ENCODE measurements at regions not wholly inside any gene's neighbourhood (a gene's known extent, or its start where the extent isn't known, plus 50 kb on each side); places are given as distances from the start of the nearest gene placed in this dataset.

- H3K4me3 ChIP-seq, result no peak overlapping the region
- POLR2A ChIA-PET, result interaction anchor here (0.6 to 3.0 kb wide), 8 partner anchors 9 to 645 kb away, joined by 4 to 25 read pairs (median 4); no protein-coding TSS in a partner anchor
- DNase-seq (ENCODE audit: low read depth in 1 of 2, low spot score in 1 of 2) (no peak), FAIRE-seq (peak; percentile 46), ATAC-seq (peak; percentile 10 to 68; a peak in 4 of 6 replicates)
- H3K9me3 ChIP-seq, result no peaks in the 10 kb centered on the region
- H3K4me2 ChIP-seq, result peak overlapping the region; percentile 81
- peaks cover 40% of the 10 kb centered on the region for H3K4me1 ChIP-seq
- CTCF ChIA-PET, result interaction anchor here (0.9 to 1.4 kb wide), 5 partner anchors 17 to 423 kb away, joined by 3 read pairs; no protein-coding TSS in a partner anchor
- TF ChIP-seq FOSL2 (IDR thresholded peaks at IDR 0.05) (no peak), FOSL2 (CRISPR knock-in tag; IDR thresholded peaks at IDR 0.05) (peak; percentile 71; the same call in 1 of the 2 replicates), MYC (IDR thresholded peaks at IDR 0.05; ENCODE audit: borderline replicate concordance, low read length) (no peak), MAFK (IDR thresholded peaks at IDR 0.05; ENCODE audit: partially characterized antibody) (peak; percentile 3), RAD21 (conservative IDR thresholded peaks at IDR 0.05 in 1 of 2, IDR thresholded peaks at IDR 0.05 in 1 of 2) (0 out of 5 replicates have a peak, but pooled peaks of 1 of the 2 experiments have one; percentile 0), EHF (CRISPR knock-in tag; IDR thresholded peaks at IDR 0.05) (no peak), RFX5 (IDR thresholded peaks at IDR 0.05) (no peak)
- WGBS (ENCODE audit: missing lambda C conversion rate), result 62% methylated on average over 14 of the region's 14 CpGs
- H3K27ac ChIP-seq, result peak overlapping the region; percentile 88
Observed at GRCh38 chr9:16203729-16204573, 651.1 kb downstream of the CCDC171 start.

- no peak for ATAC-seq
- no peaks in the 10 kb centered on the region; the same call in 2 of the 3 replicates for H3K9me3 ChIP-seq
- POLR2A ChIA-PET, result interaction anchor here (3.0 kb wide), 1 partner anchor 8 kb away, joined by 25 read pairs; no protein-coding TSS in a partner anchor
- no peak for DNase-seq (ENCODE audit: low read depth in 1 of 2, low spot score in 1 of 2)
- H3K27ac ChIP-seq, result peak overlapping the region in 1 of 2 experiments; percentile 88; a peak in 4 of 6 replicates
- H3K4me3 ChIP-seq, result no peak overlapping the region
- TF ChIP-seq MAX (IDR thresholded peaks at IDR 0.05) (no peak), HOXB13 (CRISPR knock-in tag; IDR thresholded peaks at IDR 0.05; ENCODE audit: low read depth) (no peak), HMGXB4 (CRISPR knock-in tag; IDR thresholded peaks at IDR 0.05; ENCODE audit: borderline replicate concordance) (no peak), E2F6 (IDR thresholded peaks at IDR 0.05; ENCODE audit: borderline replicate concordance, low read depth) (no peak), POLR2AphosphoS2 (conservative IDR thresholded peaks at IDR 0.05; ENCODE audit: low read length) (no peak), KDM5A (IDR thresholded peaks at IDR 0.05) (no peak)
- H3K4me1 ChIP-seq, result peaks cover 40% of the 10 kb centered on the region
- no peak overlapping the region for H3K4me2 ChIP-seq
- CTCF ChIA-PET, result no interaction called here
- WGBS (ENCODE audit: missing lambda C conversion rate), result 97% methylated on average over 2 of the region's 2 CpGs
- no peak for FAIRE-seq
Observed at GRCh38 chr9:16205455-16205854, 652.6 kb downstream of the CCDC171 start.

- CTCF ChIA-PET, result no interaction called here
Observed at GRCh38 chr9:16206518-16206917, 653.7 kb downstream of the CCDC171 start.

GRCh38 chr9:16207161-16207560 is 654.3 kb downstream of the CCDC171 start:
- FAIRE-seq (no peak), DNase-seq (ENCODE audit: low read depth in 1 of 2, low spot score in 1 of 2) (no peak), ATAC-seq (no peak)
- Histone ChIP-seq H3K4me3 (no peak overlapping the region), H3K4me1 (peaks cover 33% of the 10 kb centered on the region), H3K27ac (peak overlapping the region; percentile 13 to 74; a peak in 3 of 6 replicates), H3K9me3 (peaks cover 4% of the 10 kb centered on the region; the same call in 1 of the 3 replicates), H3K4me2 (no peak overlapping the region)
- 79% methylated on average over 9 of the region's 9 CpGs for WGBS (ENCODE audit: missing lambda C conversion rate)
- TF ChIP-seq HOXB13 (CRISPR knock-in tag; IDR thresholded peaks at IDR 0.05; ENCODE audit: low read depth) (no peak), PBX3 (IDR thresholded peaks at IDR 0.05) (no peak), JUN (IDR thresholded peaks at IDR 0.05) (no peak), TP53 (CRISPR knock-in tag; IDR thresholded peaks at IDR 0.05) (no peak), HOXB5 (CRISPR knock-in tag; IDR thresholded peaks at IDR 0.05) (no peak), RAD21 (conservative IDR thresholded peaks at IDR 0.05 in 1 of 2, IDR thresholded peaks at IDR 0.05 in 1 of 2) (no peak), EP300 (IDR thresholded peaks at IDR 0.05) (no peak), RCOR1 (IDR thresholded peaks at IDR 0.05; ENCODE audit: low read depth, low read length) (no peak)
- ChIA-PET CTCF (interaction anchor here (1.1 kb wide), 2 partner anchors 13 to 15 kb away, joined by 3 to 6 read pairs; no protein-coding TSS in a partner anchor), POLR2A (no interaction called here)

More at GRCh38 chr9:16206518-16206917, 653.7 kb downstream of the CCDC171 start:
- TF ChIP-seq RNF2 (IDR thresholded peaks at IDR 0.05; ENCODE audit: borderline replicate concordance, low read depth), result no peak
- no peak overlapping the region for H3K4me3 ChIP-seq
- DNase-seq (ENCODE audit: low read depth in 1 of 2, low spot score in 1 of 2) (no peak), FAIRE-seq (no peak), ATAC-seq (no peak)
- WGBS (ENCODE audit: missing lambda C conversion rate), result 97% methylated on average over 3 of the region's 3 CpGs
- peak overlapping the region in 1 of 2 experiments; percentile 88; a peak in 3 of 6 replicates for H3K27ac ChIP-seq
- POLR2A ChIA-PET, result no interaction called here
- no peak overlapping the region for H3K4me2 ChIP-seq
- peaks cover 4% of the 10 kb centered on the region; the same call in 1 of the 3 replicates for H3K9me3 ChIP-seq
- peaks cover 40% of the 10 kb centered on the region for H3K4me1 ChIP-seq
